GM23338 (cell line): ENCODE measurements at regions not wholly inside any gene's neighbourhood (a gene's known extent, or its start where the extent isn't known, plus 50 kb on each side); places are given as distances from the start of the nearest gene placed in this dataset.

Experiments used
- ATAC-seq: fragments of 200-7000 bp; cut with Tn5 transposase; 3 replicates; pipeline ENCODE4 v1.9.1; 2020
- DNase-seq: peaks from one replicate; pipeline ENCODE4 v3.0.0-alpha.2; 2015; ENCODE audit warnings: low spot score
- H2AFZ ChIP-seq: fragments of 200-600 bp; sonication (generic); 2 replicates; pipeline ENCODE4 v1.8.0; 2016; ENCODE audit warnings: antibody characterized with exemption, mild to moderate bottlenecking, moderate library complexity
- H3F3A ChIP-seq: fragments of 200-600 bp; sonication (generic); replicated peaks from 2 replicates; pipeline ENCODE4 v1.8.0; 2017; ENCODE audit warnings: antibody characterized with exemption, mixed run types, low read depth
- H3K27ac ChIP-seq: fragments of 200-600 bp; sonication (generic); 2 replicates; pipeline ENCODE4 v1.6.1; 2016; ENCODE audit warnings: low read depth
- H3K27me3 ChIP-seq: fragments of 200-600 bp; sonication (generic); 2 replicates; pipeline ENCODE4 v1.8.0; 2016; ENCODE audit warnings: mild to moderate bottlenecking, mixed run types, moderate library complexity; ENCODE audit not compliant: insufficient read depth
- H3K36me3 ChIP-seq: fragments of 200-600 bp; sonication (generic); 2 replicates; pipeline ENCODE4 v1.8.0; 2016; ENCODE audit warnings: mild to moderate bottlenecking; ENCODE audit not compliant: insufficient read depth
- H3K4me1 ChIP-seq: fragments of 200-600 bp; sonication (generic); 2 replicates; pipeline ENCODE4 v1.8.0; 2016; ENCODE audit warnings: mild to moderate bottlenecking, moderate library complexity; ENCODE audit not compliant: insufficient read depth
- H3K4me2 ChIP-seq: fragments of 200-600 bp; sonication (generic); 2 replicates; pipeline ENCODE4 v1.7.1; 2017; ENCODE audit warnings: mixed run types
- H3K4me3 ChIP-seq: fragments of 200-600 bp; sonication (generic); 2 replicates; pipeline ENCODE4 v1.6.1; 2016; ENCODE audit warnings: mixed run types
- H3K79me2 ChIP-seq: fragments of 200-600 bp; sonication (generic); replicated peaks from 2 replicates; pipeline ENCODE4 v1.8.0; 2017; ENCODE audit warnings: mild to moderate bottlenecking; ENCODE audit not compliant: insufficient read depth
- H3K9me2 ChIP-seq: fragments of 200-600 bp; sonication (generic); 2 replicates; pipeline ENCODE4 v1.8.0; 2017; ENCODE audit not compliant: insufficient read depth
- H4K20me1 ChIP-seq: fragments of 200-600 bp; sonication (generic); replicated peaks from 2 replicates; pipeline ENCODE4 v1.8.0; 2017; ENCODE audit warnings: mild to moderate bottlenecking; ENCODE audit not compliant: insufficient read depth
- H3K27ac Mint-ChIP-seq: 2 replicates; pipeline ENCODE4 v1.8.0; 2020; ENCODE audit warnings: inconsistent platforms, mild to moderate bottlenecking, moderate library complexity, mixed read lengths
- H3K27me3 Mint-ChIP-seq: 3 replicates; pipeline ENCODE4 v1.8.0; 2022; ENCODE audit warnings: low read depth, mild to moderate bottlenecking, moderate library complexity, mixed read lengths, inconsistent platforms; ENCODE audit not compliant: insufficient read depth, poor library complexity
- H3K36me3 Mint-ChIP-seq: 3 replicates; pipeline ENCODE4 v1.8.0; 2021; ENCODE audit warnings: low read depth, mild to moderate bottlenecking, inconsistent platforms, moderate library complexity, mixed read lengths
- H3K4me1 Mint-ChIP-seq: 3 replicates; pipeline ENCODE4 v1.8.0; 2020; ENCODE audit warnings: mild to moderate bottlenecking, inconsistent platforms, mixed read lengths
- H3K4me3 Mint-ChIP-seq: 3 replicates; pipeline ENCODE4 v1.8.0; 2021; ENCODE audit warnings: moderate library complexity, mild to moderate bottlenecking, inconsistent platforms, mixed read lengths
- H3K9me3 Mint-ChIP-seq: 3 replicates; pipeline ENCODE4 v1.8.0; 2020; ENCODE audit warnings: moderate library complexity, mild to moderate bottlenecking, inconsistent platforms, mixed read lengths
- CREB1 ChIP-seq: fragments of 250-450 bp; sonication (Bioruptor Pico); IDR thresholded peaks from 2 replicates; pipeline ENCODE4 v1.5.0; 2020; ENCODE audit warnings: low read depth, mild to moderate bottlenecking, moderate library complexity
- EZH2 ChIP-seq: fragments of 200-600 bp; sonication (generic); IDR thresholded peaks from one replicate; pipeline ENCODE4 v1.8.0; 2017; ENCODE audit warnings: antibody characterized with exemption, mild to moderate bottlenecking, low read depth; ENCODE audit not compliant: unreplicated experiment
- EZH2phosphoT487 ChIP-seq: fragments of 200-600 bp; sonication (generic); IDR thresholded peaks from one replicate; pipeline ENCODE4 v1.8.1; 2018; ENCODE audit warnings: antibody characterized with exemption; ENCODE audit not compliant: unreplicated experiment
- JUNB ChIP-seq: IDR thresholded peaks from one replicate; pipeline ENCODE4 v1.6.1; 2016; ENCODE audit warnings: antibody characterized with exemption; ENCODE audit not compliant: unreplicated experiment
- POLR2AphosphoS5 ChIP-seq: IDR thresholded peaks from 2 replicates; pipeline ENCODE4 v1.6.1; 2016; ENCODE audit warnings: antibody characterized with exemption, low read depth
- STAT1 ChIP-seq: IDR thresholded peaks from one replicate; pipeline ENCODE4 v1.6.1; 2016; ENCODE audit warnings: antibody characterized with exemption; ENCODE audit not compliant: unreplicated experiment
- ZNF114 ChIP-seq: fragments of 250-450 bp; sonication (Bioruptor Pico); IDR thresholded peaks from 2 replicates; pipeline ENCODE4 v1.5.0; 2020; ENCODE audit warnings: mild to moderate bottlenecking, moderate library complexity
- ZNF331 ChIP-seq: fragments of 250-450 bp; sonication (Bioruptor Pico); IDR thresholded peaks from 2 replicates; pipeline ENCODE4 v1.5.0; 2020; ENCODE audit warnings: low read depth, mild to moderate bottlenecking, moderate library complexity
- TF ChIP-seq, protein P1 (sequence below): fragments of 250-450 bp; sonication (Bioruptor Pico); IDR thresholded peaks from 2 replicates; pipeline ENCODE4 v1.5.0; 2020; ENCODE audit warnings: mild to moderate bottlenecking, moderate library complexity
- TF ChIP-seq, protein P2 (sequence below), 2 experiments: fragments of 200-600 bp in 1 of 2; sonication (generic) in 1 of 2; conservative IDR thresholded peaks; 2 replicates each; pipeline versions ENCODE4 v1.5.1 to v1.6.1; 2016 to 2017; ENCODE audit warnings: antibody characterized with exemption in 2 of 2, low read depth in 2 of 2, mild to moderate bottlenecking in 2 of 2, moderate library complexity in 1 of 2
- TF ChIP-seq, protein P3 (sequence below): IDR thresholded peaks from one replicate; pipeline ENCODE4 v1.6.1; 2018; ENCODE audit warnings: antibody characterized with exemption; ENCODE audit not compliant: unreplicated experiment

DNA sequence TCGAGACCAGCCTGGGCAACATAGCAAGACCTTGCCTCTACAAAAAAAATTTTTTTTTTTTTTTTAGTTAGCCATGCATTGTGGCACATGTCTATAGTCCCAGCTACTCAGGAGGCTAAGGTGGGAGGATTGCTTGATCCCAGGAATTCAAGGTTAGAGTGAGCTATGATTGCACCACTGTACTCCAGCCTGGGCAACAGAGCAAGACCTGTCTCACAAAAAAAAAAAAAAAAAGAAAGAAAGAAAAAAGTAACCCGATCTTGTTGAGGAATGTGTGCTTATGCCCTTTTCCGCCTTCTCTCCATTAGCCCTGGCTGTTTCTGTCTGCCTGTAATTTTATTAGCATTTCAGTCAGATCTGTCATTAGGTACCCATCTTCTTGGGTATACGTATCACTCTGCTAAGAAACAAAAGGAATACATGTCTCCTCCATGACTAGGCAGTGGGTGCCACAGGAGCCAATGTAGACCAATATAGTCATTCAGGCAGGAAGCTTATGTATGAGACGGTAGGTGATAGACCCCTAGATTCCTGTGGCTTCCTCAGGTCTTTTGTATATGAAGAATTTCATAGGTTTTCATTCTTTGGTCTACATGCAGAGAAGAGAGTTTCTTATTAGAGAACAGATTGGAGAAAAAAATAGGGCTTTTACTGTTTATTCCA is 59.6 kb upstream of the NPAS1 start (continued):
- TF ChIP-seq, protein P1, sequence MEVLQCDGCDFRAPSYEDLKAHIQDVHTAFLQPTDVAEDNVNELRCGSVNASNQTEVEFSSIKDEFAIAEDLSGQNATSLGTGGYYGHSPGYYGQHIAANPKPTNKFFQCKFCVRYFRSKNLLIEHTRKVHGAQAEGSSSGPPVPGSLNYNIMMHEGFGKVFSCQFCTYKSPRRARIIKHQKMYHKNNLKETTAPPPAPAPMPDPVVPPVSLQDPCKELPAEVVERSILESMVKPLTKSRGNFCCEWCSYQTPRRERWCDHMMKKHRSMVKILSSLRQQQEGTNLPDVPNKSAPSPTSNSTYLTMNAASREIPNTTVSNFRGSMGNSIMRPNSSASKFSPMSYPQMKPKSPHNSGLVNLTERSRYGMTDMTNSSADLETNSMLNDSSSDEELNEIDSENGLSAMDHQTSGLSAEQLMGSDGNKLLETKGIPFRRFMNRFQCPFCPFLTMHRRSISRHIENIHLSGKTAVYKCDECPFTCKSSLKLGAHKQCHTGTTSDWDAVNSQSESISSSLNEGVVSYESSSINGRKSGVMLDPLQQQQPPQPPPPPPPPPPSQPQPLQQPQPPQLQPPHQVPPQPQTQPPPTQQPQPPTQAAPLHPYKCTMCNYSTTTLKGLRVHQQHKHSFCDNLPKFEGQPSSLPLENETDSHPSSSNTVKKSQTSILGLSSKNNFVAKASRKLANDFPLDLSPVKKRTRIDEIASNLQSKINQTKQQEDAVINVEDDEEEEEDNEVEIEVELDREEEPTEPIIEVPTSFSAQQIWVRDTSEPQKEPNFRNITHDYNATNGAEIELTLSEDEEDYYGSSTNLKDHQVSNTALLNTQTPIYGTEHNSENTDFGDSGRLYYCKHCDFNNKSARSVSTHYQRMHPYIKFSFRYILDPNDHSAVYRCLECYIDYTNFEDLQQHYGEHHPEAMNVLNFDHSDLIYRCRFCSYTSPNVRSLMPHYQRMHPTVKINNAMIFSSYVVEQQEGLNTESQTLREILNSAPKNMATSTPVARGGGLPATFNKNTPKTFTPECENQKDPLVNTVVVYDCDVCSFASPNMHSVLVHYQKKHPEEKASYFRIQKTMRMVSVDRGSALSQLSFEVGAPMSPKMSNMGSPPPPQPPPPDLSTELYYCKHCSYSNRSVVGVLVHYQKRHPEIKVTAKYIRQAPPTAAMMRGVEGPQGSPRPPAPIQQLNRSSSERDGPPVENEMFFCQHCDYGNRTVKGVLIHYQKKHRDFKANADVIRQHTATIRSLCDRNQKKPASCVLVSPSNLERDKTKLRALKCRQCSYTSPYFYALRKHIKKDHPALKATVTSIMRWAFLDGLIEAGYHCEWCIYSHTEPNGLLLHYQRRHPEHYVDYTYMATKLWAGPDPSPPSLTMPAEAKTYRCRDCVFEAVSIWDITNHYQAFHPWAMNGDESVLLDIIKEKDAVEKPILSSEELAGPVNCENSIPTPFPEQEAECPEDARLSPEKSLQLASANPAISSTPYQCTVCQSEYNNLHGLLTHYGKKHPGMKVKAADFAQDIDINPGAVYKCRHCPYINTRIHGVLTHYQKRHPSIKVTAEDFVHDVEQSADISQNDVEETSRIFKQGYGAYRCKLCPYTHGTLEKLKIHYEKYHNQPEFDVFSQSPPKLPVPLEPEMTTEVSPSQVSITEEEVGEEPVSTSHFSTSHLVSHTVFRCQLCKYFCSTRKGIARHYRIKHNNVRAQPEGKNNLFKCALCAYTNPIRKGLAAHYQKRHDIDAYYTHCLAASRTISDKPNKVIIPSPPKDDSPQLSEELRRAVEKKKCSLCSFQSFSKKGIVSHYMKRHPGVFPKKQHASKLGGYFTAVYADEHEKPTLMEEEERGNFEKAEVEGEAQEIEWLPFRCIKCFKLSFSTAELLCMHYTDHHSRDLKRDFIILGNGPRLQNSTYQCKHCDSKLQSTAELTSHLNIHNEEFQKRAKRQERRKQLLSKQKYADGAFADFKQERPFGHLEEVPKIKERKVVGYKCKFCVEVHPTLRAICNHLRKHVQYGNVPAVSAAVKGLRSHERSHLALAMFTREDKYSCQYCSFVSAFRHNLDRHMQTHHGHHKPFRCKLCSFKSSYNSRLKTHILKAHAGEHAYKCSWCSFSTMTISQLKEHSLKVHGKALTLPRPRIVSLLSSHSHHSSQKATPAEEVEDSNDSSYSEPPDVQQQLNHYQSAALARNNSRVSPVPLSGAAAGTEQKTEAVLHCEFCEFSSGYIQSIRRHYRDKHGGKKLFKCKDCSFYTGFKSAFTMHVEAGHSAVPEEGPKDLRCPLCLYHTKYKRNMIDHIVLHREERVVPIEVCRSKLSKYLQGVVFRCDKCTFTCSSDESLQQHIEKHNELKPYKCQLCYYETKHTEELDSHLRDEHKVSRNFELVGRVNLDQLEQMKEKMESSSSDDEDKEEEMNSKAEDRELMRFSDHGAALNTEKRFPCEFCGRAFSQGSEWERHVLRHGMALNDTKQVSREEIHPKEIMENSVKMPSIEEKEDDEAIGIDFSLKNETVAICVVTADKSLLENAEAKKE (CRISPR knock-in tag) = no peak

DNA sequence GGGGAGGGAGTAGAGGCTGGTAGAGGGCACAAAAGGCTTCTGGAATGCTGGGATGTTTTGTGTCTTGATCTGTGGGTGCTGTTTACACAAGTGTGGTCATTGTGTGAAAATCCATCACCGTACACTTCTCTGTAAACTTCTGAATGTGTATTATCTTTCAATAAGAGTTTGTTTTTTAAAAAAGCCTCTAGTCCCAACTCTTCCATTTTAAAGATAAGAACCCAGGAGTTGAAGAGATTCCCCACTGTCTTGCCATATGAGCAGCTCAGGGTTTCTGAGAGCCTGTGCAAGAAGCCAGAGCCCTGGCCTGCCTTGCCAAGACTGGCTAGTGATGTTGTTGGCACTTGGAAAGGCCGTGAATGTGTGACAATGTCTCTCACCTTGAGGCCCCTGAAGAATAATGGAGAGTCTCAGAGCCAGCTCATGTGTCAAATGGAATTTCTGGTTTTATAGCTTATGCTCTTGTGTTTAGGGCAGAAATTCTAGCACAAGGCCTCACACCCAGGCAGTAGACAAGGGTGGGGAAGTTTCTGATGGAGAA is 57.5 kb upstream of the NPAS1 start:
- Mint-ChIP-seq H3K4me1 (peaks cover 4% of the 10 kb centered on the region), H3K27me3 (no peaks in the 10 kb centered on the region), H3K27ac (no peak overlapping the region), H3K4me3 (no peak overlapping the region), H3K9me3 (no peaks in the 10 kb centered on the region), H3K36me3 (no peaks in the 10 kb centered on the region)
- Histone ChIP-seq H4K20me1 (peaks cover 22% of the 10 kb centered on the region; the same call in 1 of the 2 replicates), H3K79me2 (peaks cover 20% of the 10 kb centered on the region), H3K4me2 (no peak overlapping the region), H3F3A (peaks cover 5% of the 10 kb centered on the region; the same call in 1 of the 2 replicates), H3K9me2 (no peaks in the 10 kb centered on the region), H3K36me3 (no peaks in the 10 kb centered on the region), H3K4me3 (no peak overlapping the region), H3K27ac (no peak overlapping the region; the same call in 1 of the 2 replicates), H2AFZ (no peak overlapping the region), H3K4me1 (peaks cover 11% of the 10 kb centered on the region), H3K27me3 (no peaks in the 10 kb centered on the region)
- DNase-seq (no peak), ATAC-seq (no peak)
- TF ChIP-seq EZH2phosphoT487 = no peak
- no peak for TF ChIP-seq ZNF331 (CRISPR knock-in tag)
- TF ChIP-seq CREB1 (CRISPR knock-in tag) = no peak
- TF ChIP-seq JUNB = no peak
- TF ChIP-seq EZH2 = no peak
- no peak for TF ChIP-seq POLR2AphosphoS5
- TF ChIP-seq, protein P2, sequence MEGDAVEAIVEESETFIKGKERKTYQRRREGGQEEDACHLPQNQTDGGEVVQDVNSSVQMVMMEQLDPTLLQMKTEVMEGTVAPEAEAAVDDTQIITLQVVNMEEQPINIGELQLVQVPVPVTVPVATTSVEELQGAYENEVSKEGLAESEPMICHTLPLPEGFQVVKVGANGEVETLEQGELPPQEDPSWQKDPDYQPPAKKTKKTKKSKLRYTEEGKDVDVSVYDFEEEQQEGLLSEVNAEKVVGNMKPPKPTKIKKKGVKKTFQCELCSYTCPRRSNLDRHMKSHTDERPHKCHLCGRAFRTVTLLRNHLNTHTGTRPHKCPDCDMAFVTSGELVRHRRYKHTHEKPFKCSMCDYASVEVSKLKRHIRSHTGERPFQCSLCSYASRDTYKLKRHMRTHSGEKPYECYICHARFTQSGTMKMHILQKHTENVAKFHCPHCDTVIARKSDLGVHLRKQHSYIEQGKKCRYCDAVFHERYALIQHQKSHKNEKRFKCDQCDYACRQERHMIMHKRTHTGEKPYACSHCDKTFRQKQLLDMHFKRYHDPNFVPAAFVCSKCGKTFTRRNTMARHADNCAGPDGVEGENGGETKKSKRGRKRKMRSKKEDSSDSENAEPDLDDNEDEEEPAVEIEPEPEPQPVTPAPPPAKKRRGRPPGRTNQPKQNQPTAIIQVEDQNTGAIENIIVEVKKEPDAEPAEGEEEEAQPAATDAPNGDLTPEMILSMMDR (conservative IDR thresholded peaks at IDR 0.05; ENCODE audit: low read depth in 2 of 2) = no peak
- TF ChIP-seq, protein P3, sequence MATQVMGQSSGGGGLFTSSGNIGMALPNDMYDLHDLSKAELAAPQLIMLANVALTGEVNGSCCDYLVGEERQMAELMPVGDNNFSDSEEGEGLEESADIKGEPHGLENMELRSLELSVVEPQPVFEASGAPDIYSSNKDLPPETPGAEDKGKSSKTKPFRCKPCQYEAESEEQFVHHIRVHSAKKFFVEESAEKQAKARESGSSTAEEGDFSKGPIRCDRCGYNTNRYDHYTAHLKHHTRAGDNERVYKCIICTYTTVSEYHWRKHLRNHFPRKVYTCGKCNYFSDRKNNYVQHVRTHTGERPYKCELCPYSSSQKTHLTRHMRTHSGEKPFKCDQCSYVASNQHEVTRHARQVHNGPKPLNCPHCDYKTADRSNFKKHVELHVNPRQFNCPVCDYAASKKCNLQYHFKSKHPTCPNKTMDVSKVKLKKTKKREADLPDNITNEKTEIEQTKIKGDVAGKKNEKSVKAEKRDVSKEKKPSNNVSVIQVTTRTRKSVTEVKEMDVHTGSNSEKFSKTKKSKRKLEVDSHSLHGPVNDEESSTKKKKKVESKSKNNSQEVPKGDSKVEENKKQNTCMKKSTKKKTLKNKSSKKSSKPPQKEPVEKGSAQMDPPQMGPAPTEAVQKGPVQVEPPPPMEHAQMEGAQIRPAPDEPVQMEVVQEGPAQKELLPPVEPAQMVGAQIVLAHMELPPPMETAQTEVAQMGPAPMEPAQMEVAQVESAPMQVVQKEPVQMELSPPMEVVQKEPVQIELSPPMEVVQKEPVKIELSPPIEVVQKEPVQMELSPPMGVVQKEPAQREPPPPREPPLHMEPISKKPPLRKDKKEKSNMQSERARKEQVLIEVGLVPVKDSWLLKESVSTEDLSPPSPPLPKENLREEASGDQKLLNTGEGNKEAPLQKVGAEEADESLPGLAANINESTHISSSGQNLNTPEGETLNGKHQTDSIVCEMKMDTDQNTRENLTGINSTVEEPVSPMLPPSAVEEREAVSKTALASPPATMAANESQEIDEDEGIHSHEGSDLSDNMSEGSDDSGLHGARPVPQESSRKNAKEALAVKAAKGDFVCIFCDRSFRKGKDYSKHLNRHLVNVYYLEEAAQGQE = no peak
- no peak for TF ChIP-seq STAT1
- TF ChIP-seq ZNF114 (CRISPR knock-in tag) = no peak
